ENCODE measurements at regions not wholly inside any gene's neighbourhood (a gene's known extent, or its start where the extent isn't known, plus 50 kb on each side); places are given as distances from the start of the nearest gene placed in this dataset.

- 73 to 77% methylated on average over 4 of the region's 4 CpGs for WGBS, 2 donors
- DNase-seq: peak in 1 of 2 donors; percentile 23
- no peaks in the 10 kb centered on the region for H3K27me3 ChIP-seq
- H3K27ac ChIP-seq: no peak overlapping the region
- H3K4me3 ChIP-seq: no peak overlapping the region
- no peak for TF ChIP-seq POLR2AphosphoS5 (IDR thresholded peaks at IDR 0.05)
- TF ChIP-seq POLR2A (IDR thresholded peaks at IDR 0.05): no peak
- no peak for TF ChIP-seq EP300 (IDR thresholded peaks at IDR 0.05)
- no peak for TF ChIP-seq CTCF (IDR thresholded peaks at IDR 0.05)
- H3K9me3 ChIP-seq: no peaks in the 10 kb centered on the region
- ATAC-seq (ENCODE audit: low FRiP score in 2 of 2): peak in 1 of 2 donors; percentile 29
- H3K4me1 ChIP-seq: no peaks in the 10 kb centered on the region
- no peaks in the 10 kb centered on the region for H3K36me3 ChIP-seq
Observed at GRCh38 chr1:147849098-147849895, 53.3 kb upstream of the GJA8 start.

- TF ChIP-seq POLR2AphosphoS5 (IDR thresholded peaks at IDR 0.05): no peak
- TF ChIP-seq CTCF (IDR thresholded peaks at IDR 0.05): no peak
- TF ChIP-seq EP300 (IDR thresholded peaks at IDR 0.05): no peak
- no peak for TF ChIP-seq POLR2A (IDR thresholded peaks at IDR 0.05)
- Histone ChIP-seq H3K36me3 (no peaks in the 10 kb centered on the region), H3K9me3 (no peaks in the 10 kb centered on the region), H3K4me3 (no peak overlapping the region), H3K4me1 (no peaks in the 10 kb centered on the region), H3K27ac (no peak overlapping the region), H3K27me3 (no peaks in the 10 kb centered on the region)
- DNase-seq: no peak
- no peak for ATAC-seq (ENCODE audit: low FRiP score in 2 of 2)
- WGBS, 2 donors: 74 to 95% methylated on average over 1 of the region's 1 CpG
Observed at GRCh38 chr1:147850737-147851136, 51.9 kb upstream of the GJA8 start.

GRCh38 chr1:147851149-147851548 lies 51.4 kb upstream of the GJA8 start:
- WGBS, 2 donors: 79 to 93% methylated on average over 2 of the region's 2 CpGs
- Histone ChIP-seq H3K4me3 (no peak overlapping the region), H3K4me1 (no peaks in the 10 kb centered on the region), H3K9me3 (no peaks in the 10 kb centered on the region), H3K27ac (no peak overlapping the region), H3K27me3 (no peaks in the 10 kb centered on the region), H3K36me3 (no peaks in the 10 kb centered on the region)
- ATAC-seq (ENCODE audit: low FRiP score in 2 of 2) (no peak), DNase-seq (no peak)
- TF ChIP-seq POLR2AphosphoS5 (IDR thresholded peaks at IDR 0.05): no peak
- no peak for TF ChIP-seq POLR2A (IDR thresholded peaks at IDR 0.05)
- TF ChIP-seq CTCF (IDR thresholded peaks at IDR 0.05): no peak
- TF ChIP-seq EP300 (IDR thresholded peaks at IDR 0.05): no peak

- Histone ChIP-seq H3K36me3 (no peaks in the 10 kb centered on the region), H3K4me3 (no peak overlapping the region), H3K27me3 (no peaks in the 10 kb centered on the region), H3K9me3 (no peaks in the 10 kb centered on the region), H3K4me1 (no peaks in the 10 kb centered on the region), H3K27ac (peak overlapping the region in 1 of 4 donors; percentile 27)
- TF ChIP-seq POLR2A (IDR thresholded peaks at IDR 0.05): no peak
- ATAC-seq (ENCODE audit: low FRiP score in 2 of 2): no peak
- WGBS, 2 donors: 79 to 83% methylated on average over 1 of the region's 1 CpG
- no peak for DNase-seq
Observed at GRCh38 chr1:147852706-147853225, 49.8 kb upstream of the GJA8 start.
